K562 (cell line): ENCODE measurements at regions not wholly inside any gene's neighbourhood (a gene's known extent, or its start where the extent isn't known, plus 50 kb on each side); places are given as distances from the start of the nearest gene placed in this dataset.

Source experiments
- MGA ChIP-seq: fragments of 450-650 bp; IDR thresholded peaks from 2 replicates; pipeline ENCODE4 v1.6.1; 2016; ENCODE audit warnings: mild to moderate bottlenecking, moderate library complexity

- TF ChIP-seq MGA = no peak
These were observed 89.4 kb downstream of the ZNF474 start (continued) for GRCh38 chr5:122218778-122219177.
